Breast epithelium (tissue), 4 donors: ENCODE measurements at regions not wholly inside any gene's neighbourhood (a gene's known extent, or its start where the extent isn't known, plus 50 kb on each side); places are given as distances from the start of the nearest gene placed in this dataset.

ENCODE experiments used
- DNase-seq, 2 donors: peaks; one replicate each; pipeline ENCODE4 v3.0.0-alpha.2; 2019; ENCODE audit warnings: low spot score in 2 of 2
- H3K27ac ChIP-seq, 2 donors: fragments of 200-600 bp; sonication (generic) in 1 of 2; one replicate each; pipeline ENCODE4 v1.5.1; 2016 to 2019; ENCODE audit warnings: mild to moderate bottlenecking in 1 of 2
- H3K27me3 ChIP-seq, 2 donors: fragments of 200-600 bp; sonication (generic) in 1 of 2; one replicate each; pipeline versions ENCODE4 v1.5.1 to v1.6.0; 2017 to 2019; ENCODE audit warnings: control low read depth in 1 of 2, mild to moderate bottlenecking in 1 of 2
- H3K36me3 ChIP-seq: fragments of 200-600 bp; one replicate; pipeline ENCODE4 v1.5.1; 2019
- H3K4me1 ChIP-seq, 2 donors: fragments of 200-600 bp; sonication (generic); one replicate each; pipeline ENCODE4 v1.5.1; 2016 to 2019; ENCODE audit warnings: control low read depth in 1 of 2
- H3K4me3 ChIP-seq, 3 donors: fragments of 200-600 bp; sonication (generic); 1 replicate in 2 of 3; 2 replicates in 1 of 3; pipeline ENCODE4 v1.5.1; 2016 to 2019; ENCODE audit warnings: mild to moderate bottlenecking in 3 of 3, moderate library complexity in 2 of 3
- H3K9me3 ChIP-seq, 2 donors: fragments of 200-600 bp; sonication (generic) in 1 of 2; one replicate each; pipeline ENCODE4 v1.5.1; 2016 to 2019; ENCODE audit warnings: control low read depth in 1 of 2
- CTCF ChIP-seq, 3 donors: fragments of 450-650 bp; IDR thresholded peaks; one replicate each; pipeline ENCODE4 v1.5.1; 2016 to 2017; ENCODE audit warnings: antibody characterized with exemption in 3 of 3, mild to moderate bottlenecking in 3 of 3, moderate library complexity in 3 of 3
- POLR2A ChIP-seq: fragments of 450-650 bp; IDR thresholded peaks from one replicate; pipeline ENCODE4 v1.6.1; 2016; ENCODE audit warnings: antibody characterized with exemption, mild to moderate bottlenecking, moderate library complexity
- POLR2AphosphoS5 ChIP-seq, 3 donors: sonication (generic); formaldehyde crosslinking; IDR thresholded peaks; one replicate each; pipeline ENCODE4 v1.6.1; 2017; ENCODE audit warnings: antibody characterized with exemption in 3 of 3
- intact Hi-C: fragments of 100-400 bp; cut with DNase I; formaldehyde crosslinking; loops from one replicate; pipeline ENCODE4 v1.15.1; 2023; ENCODE audit warnings: low total_unique reads

GRCh38 chr3:64395490-64395889, 170.2 kb upstream of the PRICKLE2 start:
- Histone ChIP-seq H3K4me3 (no peak overlapping the region), H3K36me3 (no peaks in the 10 kb centered on the region), H3K27me3 (no peaks in the 10 kb centered on the region), H3K27ac (no peak overlapping the region), H3K9me3 (no peaks in the 10 kb centered on the region), H3K4me1 (no peaks in the 10 kb centered on the region)
- intact Hi-C loops: loop anchor here (10.0 kb wide), 1 partner anchor 361 kb away; no protein-coding TSS in a partner anchor
- TF ChIP-seq POLR2A (no peak), POLR2AphosphoS5 (IDR thresholded peaks at IDR 0.05) (no peak), CTCF (IDR thresholded peaks at IDR 0.05) (no peak)
- DNase-seq: no peak

- intact Hi-C loops: loop anchor here (10.0 kb wide), 1 partner anchor 358 kb away; no protein-coding TSS in a partner anchor
- no peak overlapping the region for H3K27ac ChIP-seq
Observed at GRCh38 chr3:64393193-64393592, 167.9 kb upstream of the PRICKLE2 start.

GRCh38 chr3:64392001-64392400, 166.7 kb upstream of the PRICKLE2 start:
- intact Hi-C loops: loop anchor here (10.0 kb wide), 1 partner anchor 357 kb away; no protein-coding TSS in a partner anchor

More at GRCh38 chr3:64393193-64393592, 167.9 kb upstream of the PRICKLE2 start:
- Histone ChIP-seq H3K36me3 (no peaks in the 10 kb centered on the region), H3K4me3 (no peak overlapping the region), H3K9me3 (no peaks in the 10 kb centered on the region), H3K4me1 (no peaks in the 10 kb centered on the region), H3K27me3 (no peaks in the 10 kb centered on the region)
- TF ChIP-seq CTCF (IDR thresholded peaks at IDR 0.05) (no peak), POLR2AphosphoS5 (IDR thresholded peaks at IDR 0.05) (no peak)
- DNase-seq: no peak

GRCh38 chr3:64390893-64391292, 165.6 kb upstream of the PRICKLE2 start:
- Histone ChIP-seq H3K36me3 (no peaks in the 10 kb centered on the region), H3K27me3 (no peaks in the 10 kb centered on the region), H3K4me1 (no peaks in the 10 kb centered on the region), H3K27ac (no peak overlapping the region), H3K4me3 (no peak overlapping the region), H3K9me3 (no peaks in the 10 kb centered on the region)
- no peak for DNase-seq
- TF ChIP-seq POLR2AphosphoS5 (IDR thresholded peaks at IDR 0.05): no peak
- TF ChIP-seq CTCF (IDR thresholded peaks at IDR 0.05): no peak
- TF ChIP-seq POLR2A: no peak
- intact Hi-C loops: loop anchor here (10.0 kb wide), 1 partner anchor 356 kb away; no protein-coding TSS in a partner anchor

More at GRCh38 chr3:64392001-64392400, 166.7 kb upstream of the PRICKLE2 start:
- Histone ChIP-seq H3K27me3 (no peaks in the 10 kb centered on the region), H3K36me3 (no peaks in the 10 kb centered on the region), H3K9me3 (no peaks in the 10 kb centered on the region), H3K4me1 (no peaks in the 10 kb centered on the region), H3K4me3 (no peak overlapping the region), H3K27ac (no peak overlapping the region)
- no peak for DNase-seq
- TF ChIP-seq POLR2AphosphoS5 (IDR thresholded peaks at IDR 0.05) (no peak), CTCF (IDR thresholded peaks at IDR 0.05) (no peak), POLR2A (no peak)

GRCh38 chr3:64388886-64389285, 163.6 kb upstream of the PRICKLE2 start:
- intact Hi-C loops: no loop called here
- TF ChIP-seq POLR2AphosphoS5 (IDR thresholded peaks at IDR 0.05): no peak
- no peak for TF ChIP-seq POLR2A
- TF ChIP-seq CTCF (IDR thresholded peaks at IDR 0.05): no peak
- no peaks in the 10 kb centered on the region for H3K9me3 ChIP-seq

More at GRCh38 chr3:64388886-64389285, 163.6 kb upstream of the PRICKLE2 start:
- Histone ChIP-seq H3K36me3 (no peaks in the 10 kb centered on the region), H3K27ac (no peak overlapping the region), H3K27me3 (no peaks in the 10 kb centered on the region), H3K4me1 (no peaks in the 10 kb centered on the region), H3K4me3 (no peak overlapping the region)
- DNase-seq: no peak
